Testis (tissue), 2 donors: ENCODE measurements at regions not wholly inside any gene's neighbourhood (a gene's known extent, or its start where the extent isn't known, plus 50 kb on each side); places are given as distances from the start of the nearest gene placed in this dataset.
"Not testable (repeated sequence)": the region's sequence is repeated elsewhere in the genome, so short reads cannot be mapped to it uniquely, and the experiment has no call there.

ENCODE experiments used
- DNase-seq: peaks from one replicate; pipeline ENCODE4 v3.0.0-alpha.2; 2019
- H3K27ac ChIP-seq, 2 donors: fragments of 200-600 bp; sonication (generic); one replicate each; pipeline ENCODE4 v1.5.1; 2019
- H3K27me3 ChIP-seq: fragments of 200-600 bp; sonication (generic); one replicate; pipeline ENCODE4 v1.5.1; 2019
- H3K36me3 ChIP-seq: fragments of 200-600 bp; sonication (generic); one replicate; pipeline ENCODE4 v1.5.1; 2017; ENCODE audit warnings: low read depth; ENCODE audit errors: missing control alignments
- H3K4me1 ChIP-seq: fragments of 200-600 bp; sonication (generic); one replicate; pipeline ENCODE4 v1.5.1; 2019
- H3K4me3 ChIP-seq, 2 donors: fragments of 200-600 bp; sonication (generic); one replicate each; pipeline ENCODE4 v1.5.1; 2017 to 2019
- H3K9me3 ChIP-seq: fragments of 200-600 bp; sonication (generic); one replicate; pipeline ENCODE4 v1.5.1; 2017
- POLR2A ChIP-seq: fragments of 450-650 bp; IDR thresholded peaks from one replicate; pipeline ENCODE4 v1.6.1; 2017; ENCODE audit warnings: antibody characterized with exemption, mild to moderate bottlenecking, moderate library complexity
- WGBS, 2 donors: methylation state at CpG; one replicate each; pipeline ENCODE4 v1.1.5; 2018; 5-methylcytosine and 5-hydroxymethylcytosine counted together
- intact Hi-C: fragments of 100-400 bp; cut with DNase I; formaldehyde crosslinking; loops from one replicate; pipeline ENCODE4 v1.15.1; 2023; ENCODE audit warnings: low total_unique reads
- TF ChIP-seq, protein P1 (sequence below), 3 experiments: fragments of 450-650 bp in 2 of 3; fragments of 200-600 bp in 1 of 3; sonication (generic) in 1 of 3; IDR thresholded peaks; one replicate each; pipeline ENCODE4 v1.5.1; 2016 to 2019; ENCODE audit warnings: antibody characterized with exemption in 3 of 3, mild to moderate bottlenecking in 2 of 3, moderate library complexity in 1 of 3

DNA sequence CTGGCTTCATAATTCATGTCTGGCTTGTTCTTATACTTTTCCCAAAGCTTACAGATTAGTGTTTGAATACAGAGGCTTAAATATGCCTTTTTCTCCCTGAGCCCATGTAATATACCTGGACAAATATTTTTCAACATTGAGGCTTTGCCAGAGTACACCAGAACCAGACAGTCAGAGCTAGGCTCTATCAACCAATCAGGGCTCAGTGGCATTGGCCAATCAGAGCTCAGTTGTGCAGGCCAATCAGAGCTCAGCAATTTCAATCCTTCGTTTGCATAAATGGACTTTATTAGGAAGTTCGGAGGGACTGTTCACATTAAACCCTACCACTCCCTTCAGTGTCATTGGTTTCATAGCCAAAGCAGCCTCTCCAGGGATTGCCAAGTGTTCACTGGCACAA is 51.2 kb upstream of the TMSB15B start:
- intact Hi-C loops, result no loop called here
- Histone ChIP-seq H3K4me3 (no peak overlapping the region), H3K9me3 (no peaks in the 10 kb centered on the region), H3K27ac (no peak overlapping the region), H3K36me3 (no peaks in the 10 kb centered on the region), H3K4me1 (no peaks in the 10 kb centered on the region), H3K27me3 (no peaks in the 10 kb centered on the region)
- WGBS, 2 donors, result 40 to 83% methylated on average over 1 to 2 of the region's 2 CpGs
- peak; percentile 17 for DNase-seq
- TF ChIP-seq POLR2A, result no peak
- TF ChIP-seq, protein P1, sequence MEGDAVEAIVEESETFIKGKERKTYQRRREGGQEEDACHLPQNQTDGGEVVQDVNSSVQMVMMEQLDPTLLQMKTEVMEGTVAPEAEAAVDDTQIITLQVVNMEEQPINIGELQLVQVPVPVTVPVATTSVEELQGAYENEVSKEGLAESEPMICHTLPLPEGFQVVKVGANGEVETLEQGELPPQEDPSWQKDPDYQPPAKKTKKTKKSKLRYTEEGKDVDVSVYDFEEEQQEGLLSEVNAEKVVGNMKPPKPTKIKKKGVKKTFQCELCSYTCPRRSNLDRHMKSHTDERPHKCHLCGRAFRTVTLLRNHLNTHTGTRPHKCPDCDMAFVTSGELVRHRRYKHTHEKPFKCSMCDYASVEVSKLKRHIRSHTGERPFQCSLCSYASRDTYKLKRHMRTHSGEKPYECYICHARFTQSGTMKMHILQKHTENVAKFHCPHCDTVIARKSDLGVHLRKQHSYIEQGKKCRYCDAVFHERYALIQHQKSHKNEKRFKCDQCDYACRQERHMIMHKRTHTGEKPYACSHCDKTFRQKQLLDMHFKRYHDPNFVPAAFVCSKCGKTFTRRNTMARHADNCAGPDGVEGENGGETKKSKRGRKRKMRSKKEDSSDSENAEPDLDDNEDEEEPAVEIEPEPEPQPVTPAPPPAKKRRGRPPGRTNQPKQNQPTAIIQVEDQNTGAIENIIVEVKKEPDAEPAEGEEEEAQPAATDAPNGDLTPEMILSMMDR (IDR thresholded peaks at IDR 0.05), result no peak

GRCh38 chrX:103910430-103910829 is 52.0 kb upstream of the TMSB15B start:
- Histone ChIP-seq H3K9me3 (no peaks in the 10 kb centered on the region), H3K4me3 (no peak overlapping the region), H3K27ac (no peak overlapping the region), H3K27me3 (no peaks in the 10 kb centered on the region), H3K36me3 (no peaks in the 10 kb centered on the region), H3K4me1 (no peaks in the 10 kb centered on the region)
- no peak for DNase-seq
- 72 to 97% methylated on average over 5 to 6 of the region's 6 CpGs for WGBS, 2 donors
- TF ChIP-seq POLR2A, result no peak
- TF ChIP-seq, protein P1 (IDR thresholded peaks at IDR 0.05), result no peak
- intact Hi-C loops, result no loop called here

DNA sequence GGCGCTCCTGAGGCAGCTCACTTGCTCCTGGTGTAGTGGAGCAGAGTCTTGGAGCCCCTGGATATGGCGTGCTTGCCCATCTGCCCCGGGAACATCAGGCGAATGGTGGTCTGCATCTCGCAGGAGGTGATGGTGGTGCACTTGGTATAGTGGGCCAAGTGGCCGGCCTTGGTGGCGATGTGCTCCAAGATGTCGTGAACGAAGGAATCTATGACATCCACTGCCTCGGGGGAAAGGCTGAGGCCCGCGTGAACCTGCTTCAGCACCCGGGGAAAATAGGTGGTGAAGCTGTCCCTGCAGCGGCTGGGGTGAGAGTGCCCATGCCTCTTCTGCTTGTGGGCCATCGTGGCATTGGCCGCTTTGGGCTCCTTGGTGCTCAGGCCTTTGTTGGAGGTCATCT is 58.1 kb upstream of the TMSB15B start:
- TF ChIP-seq POLR2A, result no peak
- TF ChIP-seq, protein P1 (IDR thresholded peaks at IDR 0.05), result no peak
- H3K27me3 ChIP-seq, result no peaks in the 10 kb centered on the region
- no peak overlapping the region for H3K27ac ChIP-seq
- no peak overlapping the region for H3K4me3 ChIP-seq
- intact Hi-C loops, result no loop called here
- H3K36me3 ChIP-seq, result no peaks in the 10 kb centered on the region
- H3K9me3 ChIP-seq, result no peaks in the 10 kb centered on the region
- DNase-seq, result no peak
- H3K4me1 ChIP-seq, result no peaks in the 10 kb centered on the region
- 60 to 70% methylated on average over 1 to 10 of the region's 16 CpGs for WGBS, 2 donors

GRCh38 chrX:103902606-103903005 is 59.8 kb upstream of the TMSB15B start:
- DNase-seq, H3K27ac ChIP-seq, H3K4me3 ChIP-seq, H3K36me3 ChIP-seq, intact Hi-C loops, H3K4me1 ChIP-seq, H3K9me3 ChIP-seq, H3K27me3 ChIP-seq: not testable (repeated sequence)
- WGBS, 2 donors, result 83 to 96% methylated on average over 3 to 8 of the region's 8 CpGs

DNA sequence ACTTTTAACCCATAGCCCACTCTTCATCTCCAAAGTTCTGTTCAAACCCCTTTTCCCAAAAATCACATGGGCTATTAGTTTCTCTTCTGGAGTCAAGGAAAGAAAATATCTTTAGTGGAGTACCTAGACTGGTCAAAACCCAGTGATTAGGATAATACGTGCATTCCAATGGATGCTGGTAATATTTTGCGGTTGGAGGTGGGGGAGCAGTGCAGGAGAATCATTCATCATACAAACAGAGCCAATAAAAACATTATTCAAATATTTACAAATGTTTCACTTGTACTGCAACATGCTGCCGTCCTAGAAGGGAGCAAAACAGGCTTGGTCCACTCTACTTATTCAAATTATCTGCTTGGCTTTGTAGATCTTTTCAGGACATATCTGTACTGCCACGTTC is 57.2 kb upstream of the RAB9B start:
- TF ChIP-seq POLR2A, result no peak
- TF ChIP-seq, protein P1 (IDR thresholded peaks at IDR 0.05), result no peak
- intact Hi-C loops, result no loop called here
- no peaks in the 10 kb centered on the region for H3K36me3 ChIP-seq
- no peak overlapping the region for H3K4me3 ChIP-seq
- no peak overlapping the region for H3K27ac ChIP-seq
- H3K9me3 ChIP-seq, result no peaks in the 10 kb centered on the region
- WGBS, 2 donors, result 54 to 65% methylated on average over 4 of the region's 4 CpGs
- no peak for DNase-seq
- H3K4me1 ChIP-seq, result no peaks in the 10 kb centered on the region
- H3K27me3 ChIP-seq, result no peaks in the 10 kb centered on the region
